ENCODE measurements at regions not wholly inside any gene's neighbourhood (a gene's known extent, or its start where the extent isn't known, plus 50 kb on each side); places are given as distances from the start of the nearest gene placed in this dataset.

GRCh38 chr9:79200336-79200735 lies 371.4 kb upstream of the TLE4 start:
- no peak for TF ChIP-seq CTCF (conservative IDR thresholded peaks at IDR 0.05)
- TF ChIP-seq ZFX (IDR thresholded peaks at IDR 0.05): no peak
